SK-N-SH (cell line): ENCODE measurements at regions not wholly inside any gene's neighbourhood (a gene's known extent, or its start where the extent isn't known, plus 50 kb on each side); places are given as distances from the start of the nearest gene placed in this dataset.

Experiments
- CTCF ChIA-PET: fragments of 300-600, 350-600 bp; formaldehyde crosslinking; extraction: SDS; loops from one replicate; lab custom pipeline; 2021; lab: Yijun Ruan, JAX
- POLR2A ChIA-PET: fragments of 350-600 bp; sonication (Branson Sonifier 250); formaldehyde crosslinking; extraction: SDS; loops from one replicate; lab custom pipeline; 2020; ENCODE audit warnings: antibody characterized with exemption, inconsistent platforms; lab: Yijun Ruan, JAX
- DNase-seq: peaks from one replicate; pipeline ENCODE4 v3.0.0; 2012
- H2AFZ ChIP-seq: fragments of 200-600 bp; sonication (generic); 2 replicates; pipeline ENCODE4 v1.8.1; 2016; ENCODE audit warnings: antibody characterized with exemption, mild to moderate bottlenecking, low read depth
- H3F3A ChIP-seq: fragments of 200-600 bp; sonication (generic); replicated peaks from 2 replicates; pipeline ENCODE3; 2016; ENCODE audit warnings: antibody characterized with exemption, mild to moderate bottlenecking; ENCODE audit not compliant: insufficient read depth
- H3K27ac ChIP-seq, 2 experiments: fragments of 200-500 bp in 1 of 2; fragments of 200-600 bp in 1 of 2; sonication (Bioruptor generic) in 1 of 2; sonication (generic), shearing (Covaris generic) in 1 of 2; 2 replicates each; pipeline versions ENCODE4 v1.5.1 to v1.6.1; 2014 to 2016; ENCODE audit warnings: low read depth in 2 of 2, inconsistent platforms in 1 of 2, low read length in 1 of 2, mild to moderate bottlenecking in 1 of 2, mixed read lengths in 1 of 2
- H3K27me3 ChIP-seq: fragments of 200-600 bp; sonication (generic), shearing (Covaris generic); 2 replicates; pipeline ENCODE4 v1.6.1; 2016; ENCODE audit warnings: mixed run types; ENCODE audit not compliant: insufficient read depth
- H3K36me3 ChIP-seq, 2 experiments: fragments of 200-500 bp in 1 of 2; fragments of 200-600 bp in 1 of 2; sonication (Bioruptor generic) in 1 of 2; sonication (generic) in 1 of 2; replicated peaks in 1 of 2; 2 replicates each; pipeline versions ENCODE3 to v1.5.1; 2014 to 2016; ENCODE audit warnings: low read length in 1 of 2, mild to moderate bottlenecking in 1 of 2; ENCODE audit not compliant: insufficient read depth in 2 of 2, control insufficient read depth in 1 of 2
- H3K4me1 ChIP-seq, 2 experiments: fragments of 200-500 bp in 1 of 2; fragments of 200-600 bp in 1 of 2; sonication (Bioruptor generic) in 1 of 2; sonication (generic), shearing (Covaris generic) in 1 of 2; 2 replicates each; pipeline versions ENCODE4 v1.5.1 to v1.6.1; 2014 to 2016; ENCODE audit warnings: low read depth in 1 of 2, low read length in 1 of 2, mixed run types in 1 of 2; ENCODE audit not compliant: insufficient read depth in 2 of 2, control insufficient read depth in 1 of 2
- H3K4me2 ChIP-seq: fragments of 200-600 bp; sonication (generic), shearing (Covaris generic); 2 replicates; pipeline ENCODE4 v1.6.1; 2017; ENCODE audit warnings: mixed run types
- H3K4me3 ChIP-seq, 2 experiments: fragments of 200-500 bp in 1 of 2; fragments of 200-600 bp in 1 of 2; sonication (Bioruptor generic) in 1 of 2; sonication (generic), shearing (Covaris generic) in 1 of 2; 2 replicates each; pipeline versions ENCODE4 v1.5.1 to v1.8.1; 2014 to 2016; ENCODE audit warnings: low read depth in 2 of 2, inconsistent platforms in 1 of 2, low read length in 1 of 2, mild to moderate bottlenecking in 1 of 2, mixed read lengths in 1 of 2, moderate library complexity in 1 of 2
- H3K79me2 ChIP-seq: fragments of 200-600 bp; sonication (generic); 2 replicates; pipeline ENCODE4 v1.8.1; 2017; ENCODE audit warnings: mild to moderate bottlenecking; ENCODE audit not compliant: insufficient read depth
- H3K9ac ChIP-seq: fragments of 200-600 bp; sonication (generic); 2 replicates; pipeline ENCODE4 v1.6.1; 2017; ENCODE audit warnings: mixed run types
- H3K9me2 ChIP-seq: fragments of 200-600 bp; sonication (generic); 2 replicates; pipeline ENCODE4 v1.6.1; 2017; ENCODE audit warnings: mixed run types
- H3K9me3 ChIP-seq: fragments of 200-600 bp; sonication (generic); 2 replicates; pipeline ENCODE4 v1.6.1; 2017; ENCODE audit warnings: mixed run types, mild to moderate bottlenecking, moderate library complexity
- H4K20me1 ChIP-seq: fragments of 200-600 bp; sonication (generic); 2 replicates; pipeline ENCODE4 v1.6.1; 2017; ENCODE audit warnings: mild to moderate bottlenecking, mixed run types; ENCODE audit not compliant: insufficient read depth
- CHD2 ChIP-seq: fragments of 150-350 bp; IDR thresholded peaks from 2 replicates; pipeline ENCODE4 v1.6.1; 2018; ENCODE audit warnings: low read length; ENCODE audit not compliant: partially characterized antibody
- CTCF ChIP-seq: fragments of 200-600 bp; sonication (generic); IDR thresholded peaks from 2 replicates; pipeline ENCODE4 v1.6.1; 2017; ENCODE audit warnings: antibody characterized with exemption, mild to moderate bottlenecking, moderate library complexity
- ELF1 ChIP-seq: IDR thresholded peaks from 2 replicates; pipeline ENCODE4 v1.4.0; 2012
- EZH2phosphoT487 ChIP-seq: fragments of 200-600 bp; sonication (generic); IDR thresholded peaks from 2 replicates; pipeline ENCODE4 v1.6.1; 2017; ENCODE audit warnings: low read depth, mixed run types, mild to moderate bottlenecking, antibody characterized with exemption, moderate library complexity, borderline replicate concordance
- FOSL2 ChIP-seq: IDR thresholded peaks from 2 replicates; pipeline ENCODE4 v1.4.0; 2012; ENCODE audit warnings: low read depth, mild to moderate bottlenecking, moderate library complexity, borderline replicate concordance
- FOXJ3 ChIP-seq: sonication (generic); formaldehyde crosslinking; IDR thresholded peaks from 2 replicates; pipeline ENCODE4 v1.5.1; 2020; ENCODE audit warnings: mild to moderate bottlenecking, missing genetic modification reagents
- GABPA ChIP-seq: IDR thresholded peaks from 2 replicates; pipeline ENCODE4 v1.4.0; 2012; ENCODE audit warnings: low read depth, mild to moderate bottlenecking
- JUND ChIP-seq: IDR thresholded peaks from 2 replicates; pipeline ENCODE4 v1.4.0; 2012
- MAX ChIP-seq: IDR thresholded peaks from 2 replicates; pipeline ENCODE4 v1.4.0; 2012; ENCODE audit warnings: low read depth
- MEF2A ChIP-seq: IDR thresholded peaks from 2 replicates; pipeline ENCODE4 v1.4.0; 2012; ENCODE audit warnings: low read depth, borderline replicate concordance
- POLR2AphosphoS5 ChIP-seq: IDR thresholded peaks from 2 replicates; pipeline ENCODE4 v1.6.1; 2012; ENCODE audit warnings: low read depth, low read length
- RAD21 ChIP-seq: IDR thresholded peaks from 2 replicates; pipeline ENCODE4 v1.6.1; 2012; ENCODE audit warnings: mild to moderate bottlenecking, low read length
- REST ChIP-seq: IDR thresholded peaks from 2 replicates; pipeline ENCODE4 v1.6.1; 2012; ENCODE audit warnings: mild to moderate bottlenecking, low read depth, low read length, moderate library complexity
- RFX5 ChIP-seq: IDR thresholded peaks from 2 replicates; pipeline ENCODE4 v1.6.1; 2012; ENCODE audit warnings: mild to moderate bottlenecking, improper control_type of control experiment, low read length
- SIN3A ChIP-seq: IDR thresholded peaks from 2 replicates; pipeline ENCODE4 v1.6.1; 2012; ENCODE audit warnings: low read depth, mild to moderate bottlenecking, low read length, moderate library complexity, borderline replicate concordance
- TEAD4 ChIP-seq: IDR thresholded peaks from 2 replicates; pipeline ENCODE4 v1.4.0; 2012; ENCODE audit warnings: mild to moderate bottlenecking, borderline replicate concordance; ENCODE audit not compliant: insufficient read depth
- YY1 ChIP-seq: IDR thresholded peaks from 2 replicates; pipeline ENCODE4 v1.4.0; 2012; ENCODE audit warnings: low read depth, mild to moderate bottlenecking
- WGBS: methylation state at CpG from one replicate; pipeline ENCODE4 v1.1.6; 2017; ENCODE audit warnings: low lambda C conversion rate; 5-methylcytosine and 5-hydroxymethylcytosine counted together

GRCh38 chr20:12482661-12483060 is 526.1 kb upstream of the SPTLC3 start:
- no peaks in the 10 kb centered on the region for H4K20me1 ChIP-seq
- H3K9me3 ChIP-seq: no peaks in the 10 kb centered on the region
- H3K27ac ChIP-seq: no peak overlapping the region
- no peak for DNase-seq
- no peaks in the 10 kb centered on the region for H3K4me1 ChIP-seq
- no peaks in the 10 kb centered on the region for H3F3A ChIP-seq
- no peak overlapping the region for H3K9ac ChIP-seq
- no peaks in the 10 kb centered on the region for H3K36me3 ChIP-seq
- no peak overlapping the region for H3K4me2 ChIP-seq
- H3K27me3 ChIP-seq: no peaks in the 10 kb centered on the region
- TF ChIP-seq FOXJ3 (CRISPR knock-in tag): no peak
- TF ChIP-seq TEAD4: no peak
- no peak for TF ChIP-seq SIN3A
- no peak for TF ChIP-seq MAX
- WGBS: 80% methylated on average over 2 of the region's 2 CpGs
- ChIA-PET POLR2A (no interaction called here), CTCF (interaction anchor here (1.1 to 1.2 kb wide), 2 partner anchors 10 to 149 kb away, joined by 3 read pairs; no protein-coding TSS in a partner anchor)
- H3K9me2 ChIP-seq: no peaks in the 10 kb centered on the region
- H3K79me2 ChIP-seq: no peaks in the 10 kb centered on the region
- no peak overlapping the region for H2AFZ ChIP-seq
- H3K4me3 ChIP-seq: no peak overlapping the region

DNA sequence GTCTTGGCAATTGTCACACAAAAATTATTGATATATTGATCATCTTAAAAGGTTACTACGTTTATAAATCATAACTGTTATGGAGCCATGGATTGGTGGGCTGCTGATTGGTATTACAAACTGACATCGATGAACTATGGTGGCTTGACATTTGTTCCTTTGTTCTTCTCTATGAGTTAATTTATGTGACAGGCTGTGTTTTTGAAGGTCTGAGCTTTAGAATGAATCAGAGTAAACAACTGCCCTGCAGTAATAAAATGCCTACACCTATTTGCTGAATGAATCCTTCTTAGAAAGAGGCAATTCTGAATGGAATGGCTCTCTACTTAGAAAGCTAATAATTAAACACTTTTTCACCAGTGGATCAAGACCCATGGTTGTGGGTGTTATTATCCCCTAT is 506.3 kb upstream of the SPTLC3 start:
- Histone ChIP-seq H4K20me1 (no peaks in the 10 kb centered on the region), H3K4me3 (no peak overlapping the region), H3K4me2 (no peak overlapping the region), H3K9me3 (no peaks in the 10 kb centered on the region), H3K9ac (no peak overlapping the region)
- 11% methylated on average over 2 of the region's 2 CpGs for WGBS
- no peak for TF ChIP-seq RFX5
- TF ChIP-seq YY1: no peak
- TF ChIP-seq CTCF: no peak
- no peak for TF ChIP-seq JUND
- TF ChIP-seq FOXJ3 (CRISPR knock-in tag): no peak
- TF ChIP-seq POLR2AphosphoS5: no peak
- TF ChIP-seq EZH2phosphoT487: no peak
- TF ChIP-seq FOSL2: no peak
- TF ChIP-seq REST: no peak
- TF ChIP-seq ELF1: no peak
- no peak for TF ChIP-seq CHD2
- TF ChIP-seq MEF2A: no peak
- TF ChIP-seq GABPA: no peak
- no peak for TF ChIP-seq RAD21
- TF ChIP-seq, all 33 proteins: peak for 0
- Histone ChIP-seq H3K36me3 (no peaks in the 10 kb centered on the region), H3K27me3 (no peaks in the 10 kb centered on the region), H3K79me2 (no peaks in the 10 kb centered on the region), H3K27ac (no peak overlapping the region), H2AFZ (no peak overlapping the region), H3K4me1 (no peaks in the 10 kb centered on the region), H3K9me2 (no peaks in the 10 kb centered on the region), H3F3A (no peaks in the 10 kb centered on the region)
- DNase-seq: no peak
- ChIA-PET CTCF (interaction anchor here (1.1 kb wide), 1 partner anchor 17 kb away, joined by 4 read pairs; no protein-coding TSS in a partner anchor), POLR2A (no interaction called here)
